ENCODE measurements at regions not wholly inside any gene's neighbourhood (a gene's known extent, or its start where the extent isn't known, plus 50 kb on each side); places are given as distances from the start of the nearest gene placed in this dataset.

- TF ChIP-seq CTCF (IDR thresholded peaks at IDR 0.05) (no peak), REST (IDR thresholded peaks at IDR 0.05; ENCODE audit: insufficient read depth in 1 of 2, low read depth in 2 of 2, low read length in 1 of 2) (no peak), TCF7L2 (IDR thresholded peaks at IDR 0.05; ENCODE audit: low read depth, low read length) (no peak)
Measured at GRCh38 chr4:100082852-100083251, 107.4 kb downstream of the DDIT4L start.
